ENCODE measurements at regions not wholly inside any gene's neighbourhood (a gene's known extent, or its start where the extent isn't known, plus 50 kb on each side); places are given as distances from the start of the nearest gene placed in this dataset.
"Not testable (repeated sequence)": the region's sequence is repeated elsewhere in the genome, so short reads cannot be mapped to it uniquely, and the experiment has no call there.

- DNase-seq (ENCODE audit: low spot score) (no peak), ATAC-seq (no peak)
These were observed 74.7 kb upstream of the VPREB1 start for GRCh38 chr22:22169923-22170322.

DNA sequence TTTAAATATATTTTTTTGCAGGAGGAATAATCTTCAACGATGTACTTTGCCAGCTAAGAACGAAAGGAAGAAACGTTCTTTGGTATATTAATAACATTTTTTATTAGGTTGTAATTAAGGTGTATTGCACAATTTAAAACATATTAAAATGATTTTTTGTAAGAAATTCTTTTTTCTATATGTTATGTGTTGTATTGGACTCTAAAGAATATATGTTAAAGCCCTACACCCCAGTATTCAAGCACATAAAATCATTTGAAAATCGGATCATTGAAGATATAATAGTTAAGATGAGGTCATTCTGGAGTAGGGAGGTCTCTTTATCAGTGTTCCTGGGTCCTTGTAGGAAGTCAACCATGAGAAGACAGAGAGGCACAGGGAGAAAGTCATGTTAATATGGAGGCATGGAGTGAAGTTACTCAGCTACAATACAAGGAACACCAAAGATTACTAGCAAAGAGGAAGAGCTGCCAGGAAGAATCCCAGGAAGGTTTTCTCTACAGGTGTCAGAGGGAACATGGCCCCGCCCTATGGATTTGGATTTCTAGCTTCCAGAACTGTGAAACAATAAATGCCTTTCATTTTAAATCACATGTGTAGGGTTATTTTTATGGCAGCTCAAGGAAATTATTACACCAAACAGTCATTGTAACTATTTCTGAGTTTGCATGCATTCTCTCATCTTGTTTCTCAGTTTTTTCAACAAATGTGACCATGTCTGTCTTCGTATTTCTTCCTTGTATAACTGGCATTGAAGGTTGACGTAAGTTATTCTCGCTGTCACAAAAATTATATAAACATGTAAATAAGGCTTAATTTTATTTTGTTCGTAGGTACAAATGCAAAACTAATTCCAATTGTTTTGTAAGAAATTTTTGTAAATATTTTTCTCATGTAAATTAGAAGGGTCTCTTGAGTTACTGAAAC lies 75.4 kb upstream of the VPREB1 start:
- ATAC-seq, result no peak
- DNase-seq (ENCODE audit: low spot score), result no peak

GRCh38 chr22:22168190-22168940 lies 76.2 kb upstream of the VPREB1 start:
- DNase-seq (ENCODE audit: low spot score), result no peak
- peak; percentile 35 for ATAC-seq

GRCh38 chr22:22167791-22168189 lies 76.8 kb upstream of the VPREB1 start:
- ATAC-seq (no peak), DNase-seq (ENCODE audit: low spot score) (no peak)

- DNase-seq (ENCODE audit: low spot score), result no peak
- no peak for ATAC-seq
These were observed 77.5 kb upstream of the VPREB1 start for GRCh38 chr22:22166941-22167713.

GRCh38 chr22:22165936-22166710 lies 78.5 kb upstream of the VPREB1 start:
- ATAC-seq (no peak), DNase-seq (ENCODE audit: low spot score) (no peak)

DNA sequence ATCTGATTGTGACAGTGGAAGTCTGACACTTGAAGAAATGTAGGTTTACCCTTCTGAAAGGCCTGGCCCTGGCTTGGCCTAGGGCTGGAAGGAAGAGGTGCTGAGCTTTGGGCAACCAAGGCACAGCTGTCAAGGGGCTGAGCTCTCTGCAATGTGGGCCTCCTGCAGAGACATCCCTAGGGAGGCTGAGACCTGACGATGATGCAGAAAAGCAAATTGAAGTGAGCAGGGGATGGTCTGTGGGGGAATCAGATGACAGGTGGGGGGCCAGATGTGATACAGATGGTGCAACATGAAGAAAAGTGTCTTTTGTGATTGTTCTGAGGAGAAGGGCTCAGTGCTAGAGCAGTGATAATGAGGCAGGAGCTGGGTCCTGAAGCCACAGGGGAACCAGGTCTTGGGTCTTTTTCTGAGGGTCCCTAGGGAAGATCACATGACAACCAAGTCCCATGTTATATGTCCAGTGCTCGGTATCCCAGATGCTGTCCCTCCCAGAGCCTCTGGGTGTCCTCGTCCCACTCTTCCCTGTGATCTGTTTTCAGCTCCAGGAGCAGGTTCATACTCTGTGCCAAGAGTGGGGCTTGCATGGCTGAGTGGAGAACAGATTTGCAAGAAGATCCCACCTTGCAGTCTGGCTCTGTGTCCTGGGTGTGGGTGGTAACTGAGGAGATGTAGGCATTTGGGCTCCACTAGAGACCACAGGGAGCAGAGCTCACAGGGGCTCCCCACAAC lies 79.9 kb upstream of the VPREB1 start:
- DNase-seq (ENCODE audit: low spot score), result no peak
- no peak for ATAC-seq

DNA sequence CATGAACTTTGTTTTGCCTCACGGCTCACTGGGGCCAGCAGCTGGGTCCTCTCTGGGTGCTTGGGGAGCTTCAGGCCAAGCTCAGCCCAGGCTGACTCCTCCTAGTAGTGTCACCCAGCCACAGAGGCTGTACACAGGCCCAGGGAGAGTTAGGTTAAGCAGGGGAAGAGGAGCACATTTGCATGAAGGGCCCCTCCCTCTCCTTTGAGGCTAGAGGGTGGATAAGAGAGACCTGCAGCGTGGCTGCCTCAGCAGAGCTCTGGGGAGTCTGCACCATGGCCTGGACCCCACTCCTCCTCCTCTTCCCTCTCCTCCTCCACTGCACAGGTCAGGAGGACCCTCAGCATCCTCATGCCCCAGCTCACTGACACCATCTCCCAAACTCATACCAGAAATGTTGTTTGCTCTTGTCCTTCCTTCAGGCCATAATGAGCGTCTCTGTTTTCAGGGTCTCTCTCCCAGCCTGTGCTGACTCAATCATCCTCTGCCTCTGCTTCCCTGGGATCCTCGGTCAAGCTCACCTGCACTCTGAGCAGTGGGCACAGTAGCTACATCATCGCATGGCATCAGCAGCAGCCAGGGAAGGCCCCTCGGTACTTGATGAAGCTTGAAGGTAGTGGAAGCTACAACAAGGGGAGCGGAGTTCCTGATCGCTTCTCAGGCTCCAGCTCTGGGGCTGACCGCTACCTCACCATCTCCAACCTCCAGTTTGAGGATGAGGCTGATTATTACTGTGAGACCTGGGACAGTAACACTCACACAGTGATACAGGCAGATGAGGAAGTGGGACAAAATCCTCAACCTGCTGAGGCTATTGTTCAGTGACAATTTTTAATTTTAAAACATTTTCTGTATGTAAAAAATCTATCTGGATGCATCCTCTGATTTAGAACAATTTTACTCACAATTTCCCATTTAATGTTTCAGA lies 82.4 kb upstream of the VPREB1 start:
- DNase-seq (ENCODE audit: low spot score), result no peak
- ATAC-seq, result no peak

GRCh38 chr22:22160768-22161167 lies 83.8 kb upstream of the VPREB1 start:
- DNase-seq (ENCODE audit: low spot score); ATAC-seq: not testable (repeated sequence)

- DNase-seq (ENCODE audit: low spot score) (no peak), ATAC-seq (no peak)
These were observed 85.2 kb upstream of the VPREB1 start for GRCh38 chr22:22159384-22159783.

DNA sequence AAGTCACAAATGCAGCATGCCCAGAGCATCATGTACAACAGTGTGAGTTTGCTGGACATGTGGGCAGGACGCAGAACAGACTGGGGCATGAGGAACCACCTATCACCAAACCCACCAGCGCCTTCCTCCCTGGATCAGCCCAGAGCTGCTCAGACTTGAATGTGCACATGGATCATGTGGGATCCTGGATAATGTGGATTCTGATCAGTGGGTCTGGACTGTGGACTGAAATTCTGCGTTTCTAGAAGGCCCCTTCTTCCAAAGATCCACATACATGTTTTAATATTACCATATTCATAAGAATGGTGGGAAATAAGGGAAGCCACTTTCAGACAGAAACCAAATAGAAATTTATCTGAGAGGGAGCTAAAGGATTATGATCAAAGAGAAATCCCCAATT lies 85.6 kb upstream of the VPREB1 start:
- no peak for ATAC-seq
- DNase-seq (ENCODE audit: low spot score), result no peak

- ATAC-seq (no peak), DNase-seq (ENCODE audit: low spot score) (no peak)
These were observed 86.3 kb upstream of the VPREB1 start for GRCh38 chr22:22158207-22158816.

GRCh38 chr22:22157348-22157725 lies 87.2 kb upstream of the VPREB1 start:
- DNase-seq (ENCODE audit: low spot score) (no peak), ATAC-seq (no peak)

- ATAC-seq, result peak; percentile 99
- DNase-seq (ENCODE audit: low spot score), result peak; percentile 61
These were observed 87.8 kb upstream of the VPREB1 start for GRCh38 chr22:22156716-22157347.

GRCh38 chr22:22156348-22156715 lies 88.3 kb upstream of the VPREB1 start:
- DNase-seq (ENCODE audit: low spot score) (no peak), ATAC-seq (no peak)

- no peak for DNase-seq (ENCODE audit: low spot score)
- no peak for ATAC-seq
These were observed 89.0 kb upstream of the VPREB1 start for GRCh38 chr22:22155607-22156006.

DNA sequence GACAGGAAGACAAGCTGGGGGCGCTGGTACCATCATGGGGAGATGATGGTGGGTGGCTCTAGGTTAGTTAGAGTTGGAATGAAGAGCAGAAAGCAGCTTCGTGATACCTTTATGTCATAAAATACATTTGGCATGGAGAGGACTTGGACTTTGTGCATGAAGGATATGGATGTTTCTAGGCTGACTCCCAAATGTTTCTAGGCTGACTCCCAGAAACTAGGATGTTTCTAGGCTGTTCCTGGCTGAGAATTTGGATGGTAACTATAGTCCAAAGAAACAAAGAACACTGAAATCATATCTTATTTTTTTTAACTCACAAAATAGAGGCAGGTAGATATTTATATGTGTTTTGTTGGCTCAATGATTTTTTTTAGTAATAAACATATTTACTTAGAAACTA lies 89.4 kb upstream of the VPREB1 start:
- DNase-seq (ENCODE audit: low spot score) (no peak), ATAC-seq (no peak)

DNA sequence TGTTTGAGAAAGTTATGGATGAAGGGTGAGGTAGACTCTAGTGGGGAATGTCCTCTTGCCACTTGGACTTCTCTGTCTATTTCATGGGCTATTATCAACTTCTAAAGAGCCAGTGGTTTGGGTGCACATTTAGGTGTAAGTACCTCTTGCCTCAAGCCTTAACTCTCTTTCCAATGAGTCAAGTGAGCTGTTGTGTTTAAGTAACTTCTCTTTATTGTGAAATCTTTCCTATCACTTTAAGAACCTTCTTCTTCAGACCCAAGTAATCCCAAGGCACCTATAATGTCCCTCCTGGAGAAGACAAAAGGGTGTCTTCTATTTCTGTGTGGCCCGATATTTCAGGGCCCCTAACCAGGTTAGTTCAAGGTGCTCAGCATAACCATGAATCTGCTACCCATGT lies 90.5 kb upstream of the VPREB1 start:
- no peak for ATAC-seq
- DNase-seq (ENCODE audit: low spot score), result no peak
